Endothelial cell of umbilical vein (primary cell): ENCODE measurements at regions not wholly inside any gene's neighbourhood (a gene's known extent, or its start where the extent isn't known, plus 50 kb on each side); places are given as distances from the start of the nearest gene placed in this dataset.

Experiments used
- BruUV-seq: library from RNA; stranded (reverse); fragments of 400-500 nt; replicated peaks from 2 replicates; lab custom pipeline; 2021; lab: Mats Ljungman, UMichigan
- CTCF ChIA-PET: fragments of 300-600, 350-600 bp; sonication (Branson Sonifier 250); formaldehyde crosslinking; loops from one replicate; lab custom pipeline; 2021; ENCODE audit warnings: antibody characterized with exemption, inconsistent platforms; lab: Charles Lee
- POLR2A ChIA-PET: fragments of 300-600, 350-600 bp; sonication (Branson Sonifier 250); formaldehyde crosslinking; loops from one replicate; lab custom pipeline; 2021; ENCODE audit warnings: antibody characterized with exemption, inconsistent platforms; lab: Charles Lee
- DNase-seq: peaks from one replicate; pipeline ENCODE4 v3.0.0-alpha.2; 2011; ENCODE audit warnings: low read depth, low spot score
- FAIRE-seq: peaks from 2 replicates; lab custom pipeline; 2011; peaks lifted over from hg19 to GRCh38; lab: Jason Lieb, UNC
- H2AFZ ChIP-seq: 2 replicates; pipeline ENCODE4 v1.6.0; 2012; ENCODE audit warnings: low read depth, low read length, control low read depth, inconsistent platforms
- H3K27ac ChIP-seq: 2 replicates; pipeline ENCODE4 v1.5.1; 2011; ENCODE audit warnings: low read depth, mild to moderate bottlenecking, control low read depth, low read length, moderate library complexity; ENCODE audit not compliant: insufficient read depth
- H3K27me3 ChIP-seq, 2 experiments: 2 replicates each; pipeline versions ENCODE4 v1.6.0 to v1.6.1; 2011; ENCODE audit warnings: low read length in 2 of 2, mixed read lengths in 1 of 2; ENCODE audit not compliant: control insufficient read depth in 2 of 2, insufficient read depth in 2 of 2
- H3K36me3 ChIP-seq, 2 experiments: 2 replicates in 1 of 2; 3 replicates in 1 of 2; pipeline ENCODE4 v1.5.1; 2011; ENCODE audit warnings: low read length in 2 of 2, mild to moderate bottlenecking in 1 of 2, moderate library complexity in 1 of 2; ENCODE audit not compliant: control insufficient read depth in 2 of 2, insufficient read depth in 2 of 2; ENCODE audit errors: extremely low read depth in 1 of 2
- H3K4me1 ChIP-seq: 3 replicates; pipeline ENCODE4 v1.5.1; 2011; ENCODE audit warnings: mild to moderate bottlenecking, low read length; ENCODE audit not compliant: control insufficient read depth, insufficient read depth; ENCODE audit errors: extremely low read depth
- H3K4me2 ChIP-seq: 2 replicates; pipeline ENCODE4 v1.6.1; 2011; ENCODE audit warnings: low read length, control low read depth, mixed read lengths; ENCODE audit not compliant: insufficient read depth
- H3K4me3 ChIP-seq, 3 experiments: fragments of 200-600 bp in 1 of 3; sonication (generic), shearing (Covaris generic) in 1 of 3; replicated peaks in 1 of 3; 2 replicates each; pipeline ENCODE4 v1.5.1; 2011 to 2016; ENCODE audit warnings: control low read depth in 3 of 3, low read length in 3 of 3, mild to moderate bottlenecking in 2 of 3, inconsistent platforms in 1 of 3, low read depth in 1 of 3, moderate library complexity in 1 of 3; ENCODE audit not compliant: insufficient read depth in 1 of 3
- H3K79me2 ChIP-seq: 2 replicates; pipeline ENCODE4 v1.6.0; 2012; ENCODE audit warnings: low read length, inconsistent platforms; ENCODE audit not compliant: control insufficient read depth, insufficient read depth
- H3K9ac ChIP-seq: replicated peaks from 2 replicates; pipeline ENCODE3; 2011; ENCODE audit warnings: low read length, control low read depth; ENCODE audit not compliant: insufficient read depth; ENCODE audit errors: extremely low read depth
- H3K9me1 ChIP-seq: replicated peaks from 3 replicates; pipeline ENCODE4 v1.6.0; 2011; ENCODE audit warnings: mild to moderate bottlenecking, low read length; ENCODE audit not compliant: control insufficient read depth, insufficient read depth; ENCODE audit errors: extremely low read depth
- H3K9me3 ChIP-seq: replicated peaks from 2 replicates; pipeline ENCODE4 v1.5.1; 2012; ENCODE audit warnings: low read length, inconsistent platforms; ENCODE audit not compliant: control insufficient read depth, insufficient read depth
- H4K20me1 ChIP-seq: replicated peaks from 2 replicates; pipeline ENCODE3; 2011; ENCODE audit warnings: mild to moderate bottlenecking, low read length; ENCODE audit not compliant: control insufficient read depth, insufficient read depth; ENCODE audit errors: extremely low read depth
- CTCF ChIP-seq, 2 donors: IDR thresholded peaks; 1 replicate in 1 of 2; 2 replicates in 1 of 2; pipeline ENCODE4 v1.5.1; 2011; ENCODE audit warnings: low read length in 2 of 2, mild to moderate bottlenecking in 2 of 2, moderate library complexity in 2 of 2, control low read depth in 1 of 2, inconsistent platforms in 1 of 2, low read depth in 1 of 2; ENCODE audit not compliant: insufficient read depth in 1 of 2; ENCODE audit errors: extremely low read depth in 1 of 2
- EZH2 ChIP-seq: IDR thresholded peaks from 2 replicates; pipeline ENCODE4 v1.6.1; 2012; ENCODE audit warnings: borderline replicate concordance, low read depth, mild to moderate bottlenecking, moderate library complexity, low read length, inconsistent platforms; ENCODE audit not compliant: severe bottlenecking
- FOS ChIP-seq: IDR thresholded peaks from 2 replicates; pipeline ENCODE4 v1.6.1; 2011; ENCODE audit warnings: mild to moderate bottlenecking, low read length, moderate library complexity, borderline replicate concordance; ENCODE audit not compliant: insufficient read depth
- GATA2 ChIP-seq: IDR thresholded peaks from 2 replicates; pipeline ENCODE4 v1.7.0; 2011; ENCODE audit warnings: low read depth, mild to moderate bottlenecking, moderate library complexity, mixed read lengths, low read length; ENCODE audit not compliant: insufficient read length, insufficient read depth
- JUN ChIP-seq: IDR thresholded peaks from 2 replicates; pipeline ENCODE4 v1.6.1; 2011; ENCODE audit warnings: borderline replicate concordance, low read depth; ENCODE audit not compliant: insufficient read length, insufficient read depth
- MAX ChIP-seq: IDR thresholded peaks from 2 replicates; pipeline ENCODE4 v1.6.1; 2011; ENCODE audit not compliant: insufficient read depth, insufficient read length
- MYC ChIP-seq: IDR thresholded peaks from one replicate; pipeline ENCODE4 v1.6.1; 2011; ENCODE audit warnings: mild to moderate bottlenecking, low read depth, low read length
- POLR2A ChIP-seq: IDR thresholded peaks from 2 replicates; pipeline ENCODE4 v1.6.1; 2012; ENCODE audit warnings: low read depth, mild to moderate bottlenecking, control low read depth, low read length
- POLR2AphosphoS5 ChIP-seq: IDR thresholded peaks from 2 replicates; pipeline ENCODE4 v1.6.1; 2012; ENCODE audit warnings: low read depth, mild to moderate bottlenecking, control low read depth, low read length, moderate library complexity; ENCODE audit not compliant: insufficient read depth
- dilution Hi-C: fragments of 300-500 bp; cut with MboI; formaldehyde crosslinking; loops from one replicate; pipeline ENCODE4 v1.15.0; 2019; ENCODE audit warnings: low sequenced_read_pairs; ENCODE audit not compliant: extremely low pct_ligation_motif_present
- intact Hi-C: fragments of 100-400 bp; cut with micrococcal nuclease; formaldehyde crosslinking; loops from one replicate; pipeline ENCODE4 v1.10.0; 2022

- H3K79me2 ChIP-seq = no peaks in the 10 kb centered on the region
- H3K9me1 ChIP-seq = no peaks in the 10 kb centered on the region
- H2AFZ ChIP-seq = no peak overlapping the region
- DNase-seq (no peak), FAIRE-seq (no peak)
- intact Hi-C loops (no loop called here), dilution Hi-C loops (no loop called here)
- POLR2A ChIA-PET = no interaction called here
- no peaks in the 10 kb centered on the region for H4K20me1 ChIP-seq
- H3K27ac ChIP-seq = no peak overlapping the region
- H3K4me3 ChIP-seq = no peak overlapping the region
- no peaks in the 10 kb centered on the region for H3K36me3 ChIP-seq
- TF ChIP-seq JUN (no peak), MAX (no peak), POLR2A (no peak), GATA2 (no peak), EZH2 (no peak), POLR2AphosphoS5 (no peak), MYC (no peak), FOS (no peak), CTCF (IDR thresholded peaks at IDR 0.05; ENCODE audit: extremely low read depth in 1 of 2, insufficient read depth in 1 of 2, low read depth in 1 of 2, low read length in 2 of 2) (no peak)
- H3K27me3 ChIP-seq = no peaks in the 10 kb centered on the region
- no peak overlapping the region for H3K4me2 ChIP-seq
- H3K4me1 ChIP-seq = no peaks in the 10 kb centered on the region
- CTCF ChIA-PET = interaction anchor here (0.5 kb wide), 1 partner anchor 9 kb away, joined by 3 read pairs; no protein-coding TSS in a partner anchor
- no TSS peak for BruUV-seq
- no peaks in the 10 kb centered on the region for H3K9me3 ChIP-seq
- no peak overlapping the region for H3K9ac ChIP-seq
Observed at GRCh38 chr12:16453319-16453718, 105.9 kb downstream of the MGST1 start.
